HG03175 (cell line): ENCODE measurements at regions not wholly inside any gene's neighbourhood (a gene's known extent, or its start where the extent isn't known, plus 50 kb on each side); places are given as distances from the start of the nearest gene placed in this dataset.

Experiments
- ATAC-seq: cut with Tn5 transposase; IDR thresholded peaks from one replicate; pipeline ENCODE4 v1.9.1; 2021; ENCODE audit warnings: mild to moderate bottlenecking, moderate library complexity; ENCODE audit not compliant: unreplicated experiment

- no peak for ATAC-seq
Measured at GRCh38 chr3:30069056-30069455, 537.3 kb upstream of the TGFBR2 start.

- ATAC-seq, result no peak
Measured at GRCh38 chr3:30073040-30073439, 533.4 kb upstream of the TGFBR2 start.

DNA sequence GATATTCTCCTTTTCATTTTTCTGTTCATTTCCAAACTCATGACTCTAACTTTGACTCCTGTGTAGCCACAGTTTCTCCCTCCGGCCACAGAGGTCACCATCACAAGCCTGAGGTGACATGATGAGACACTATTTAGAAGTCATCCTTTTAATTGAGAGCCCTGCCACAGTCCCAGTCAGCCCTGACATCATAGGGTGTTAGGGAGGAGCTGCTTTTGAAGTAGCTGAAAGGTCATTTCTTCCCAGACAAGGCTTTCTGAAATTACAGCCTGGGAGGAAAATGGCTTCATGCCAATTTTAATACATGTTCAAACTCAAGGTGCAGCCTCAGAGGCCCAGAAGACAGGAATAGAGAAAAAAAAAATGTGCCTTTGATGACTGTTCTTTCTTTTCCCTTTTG is 532.8 kb upstream of the TGFBR2 start:
- no peak for ATAC-seq

- ATAC-seq, result no peak
Measured at GRCh38 chr3:30075514-30075913, 530.9 kb upstream of the TGFBR2 start.

GRCh38 chr3:30076899-30077298 is 529.5 kb upstream of the TGFBR2 start:
- ATAC-seq, result no peak

- ATAC-seq, result no peak
Measured at GRCh38 chr3:30077746-30078145, 528.7 kb upstream of the TGFBR2 start.

GRCh38 chr3:30078736-30079135 is 527.7 kb upstream of the TGFBR2 start:
- no peak for ATAC-seq

DNA sequence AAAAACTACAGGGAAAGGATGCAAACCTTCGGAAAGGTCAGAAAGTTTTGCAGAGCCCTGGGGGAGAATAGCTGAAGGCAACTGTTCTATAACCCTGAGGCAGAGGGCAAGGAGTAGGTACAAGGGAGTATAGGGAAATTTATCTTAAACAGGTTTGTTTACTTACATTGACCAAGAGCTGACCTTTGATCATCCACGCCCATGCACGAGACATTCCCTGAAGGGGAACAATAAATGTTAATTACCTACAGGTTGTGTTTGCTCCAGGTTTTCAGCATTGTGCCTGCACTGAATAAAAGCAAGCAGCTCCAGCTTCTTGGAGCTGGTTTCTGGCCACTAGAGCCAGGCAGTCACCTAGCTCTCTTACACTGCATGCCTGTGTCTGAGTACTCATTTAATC is 524.5 kb upstream of the TGFBR2 start:
- no peak for ATAC-seq

- ATAC-seq, result no peak
Measured at GRCh38 chr3:30082652-30083051, 523.7 kb upstream of the TGFBR2 start.

DNA sequence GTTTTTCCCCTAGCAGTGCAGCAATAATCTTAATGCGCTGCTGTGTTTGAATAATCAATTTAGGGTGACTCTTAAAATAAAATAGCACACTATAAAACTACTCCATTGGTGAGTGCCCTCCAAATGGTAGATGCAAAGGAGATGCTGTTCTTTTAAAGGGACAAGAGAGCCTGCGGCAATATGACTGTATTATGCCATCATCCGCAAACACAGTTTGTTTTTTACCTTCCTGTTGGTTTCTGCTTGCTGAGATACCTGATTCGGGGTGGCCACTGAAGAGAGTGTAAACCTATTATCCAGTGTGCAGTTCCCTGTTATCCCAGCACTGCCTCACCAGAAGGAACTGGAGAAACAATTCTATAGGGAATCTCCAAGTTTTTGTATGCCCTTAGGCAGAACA is 523.1 kb upstream of the TGFBR2 start:
- ATAC-seq, result no peak

DNA sequence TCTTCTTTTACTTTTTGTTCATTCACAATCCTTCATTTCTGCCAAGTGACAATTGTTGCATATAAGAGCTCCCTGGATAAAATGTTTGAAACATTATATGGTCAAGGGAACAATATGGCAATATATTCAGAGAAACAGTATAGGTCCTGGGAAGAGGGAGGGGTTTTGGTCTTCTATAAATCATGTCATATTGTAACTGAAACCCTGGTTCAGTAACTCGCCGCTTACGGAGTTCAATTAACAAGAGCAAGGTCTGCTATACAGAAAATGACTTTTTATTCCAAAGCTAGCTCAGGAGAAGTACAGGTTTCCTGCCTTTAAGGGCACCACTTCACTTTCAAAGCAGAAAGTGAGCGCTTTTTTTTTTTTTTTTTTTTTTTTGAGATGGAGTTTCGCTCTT is 522.1 kb upstream of the TGFBR2 start:
- no peak for ATAC-seq

DNA sequence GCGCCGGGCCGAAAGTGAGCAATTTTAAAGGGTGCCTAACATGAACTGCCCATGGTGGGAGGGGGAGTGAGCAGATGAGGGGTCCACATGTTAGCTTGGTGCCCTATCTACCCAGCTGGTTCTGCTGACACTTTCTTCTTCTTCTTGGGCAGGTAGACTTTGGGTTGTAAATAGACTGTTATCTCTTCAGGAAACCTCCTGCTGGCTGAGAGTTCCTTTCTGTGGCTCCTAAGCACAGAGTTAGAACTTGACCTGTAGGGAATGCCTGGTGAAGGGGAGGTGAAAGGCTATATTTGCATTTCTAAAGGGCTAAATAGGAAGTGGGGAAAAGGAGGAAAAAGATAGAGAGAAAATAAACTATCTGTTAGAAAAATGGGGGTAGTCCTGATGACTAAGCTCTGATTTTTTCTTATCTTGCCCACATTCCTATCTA is 521.4 kb upstream of the TGFBR2 start:
- ATAC-seq, result no peak

- no peak for ATAC-seq
Measured at GRCh38 chr3:30085486-30085885, 520.9 kb upstream of the TGFBR2 start.

DNA sequence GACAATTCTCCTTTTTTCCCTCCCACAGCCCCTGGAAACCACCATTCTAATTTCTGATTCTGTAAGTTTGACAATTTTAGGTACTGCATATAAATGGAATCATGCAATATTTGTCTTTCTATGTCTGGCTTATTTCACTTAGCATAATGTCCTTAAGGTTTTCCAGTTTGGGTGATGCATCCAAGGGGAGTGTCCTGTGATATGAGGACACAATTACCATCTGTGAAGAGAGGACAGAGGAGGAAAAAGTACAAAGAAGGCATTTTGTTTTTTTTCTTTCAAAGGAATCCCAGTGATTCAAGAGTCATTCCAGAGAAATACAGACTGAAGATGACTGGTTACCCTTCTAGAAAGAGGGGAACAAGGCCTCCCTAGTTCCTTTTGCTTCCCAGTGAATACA is 514.7 kb upstream of the TGFBR2 start:
- no peak for ATAC-seq

GRCh38 chr3:30097022-30097650 is 509.3 kb upstream of the TGFBR2 start:
- ATAC-seq, result no peak

GRCh38 chr3:30098243-30098642 is 508.2 kb upstream of the TGFBR2 start:
- no peak for ATAC-seq

GRCh38 chr3:30098653-30099455 is 507.5 kb upstream of the TGFBR2 start:
- no peak for ATAC-seq

DNA sequence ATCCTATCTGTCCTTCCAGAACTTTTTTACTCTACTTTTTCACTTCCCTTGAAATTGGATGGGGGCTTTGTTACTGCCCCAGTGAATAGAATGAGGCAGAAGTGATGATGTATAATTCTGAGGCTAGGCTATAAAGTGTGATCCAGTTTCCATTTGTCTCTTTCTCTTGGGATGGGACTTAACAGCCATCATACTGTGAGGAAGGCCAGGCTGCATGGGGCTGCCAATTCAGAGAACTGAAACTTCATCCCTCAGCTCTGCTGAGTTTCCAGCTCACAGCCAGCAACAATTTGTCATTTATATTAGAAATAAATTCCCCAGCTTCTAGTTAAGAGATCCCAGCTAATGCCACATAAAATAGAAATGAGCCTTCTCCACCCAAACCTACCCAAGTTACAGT is 504.0 kb upstream of the TGFBR2 start:
- ATAC-seq, result no peak

GRCh38 chr3:30103186-30103585 is 503.2 kb upstream of the TGFBR2 start:
- no peak for ATAC-seq

GRCh38 chr3:30107531-30107930 is 498.9 kb upstream of the TGFBR2 start:
- no peak for ATAC-seq

DNA sequence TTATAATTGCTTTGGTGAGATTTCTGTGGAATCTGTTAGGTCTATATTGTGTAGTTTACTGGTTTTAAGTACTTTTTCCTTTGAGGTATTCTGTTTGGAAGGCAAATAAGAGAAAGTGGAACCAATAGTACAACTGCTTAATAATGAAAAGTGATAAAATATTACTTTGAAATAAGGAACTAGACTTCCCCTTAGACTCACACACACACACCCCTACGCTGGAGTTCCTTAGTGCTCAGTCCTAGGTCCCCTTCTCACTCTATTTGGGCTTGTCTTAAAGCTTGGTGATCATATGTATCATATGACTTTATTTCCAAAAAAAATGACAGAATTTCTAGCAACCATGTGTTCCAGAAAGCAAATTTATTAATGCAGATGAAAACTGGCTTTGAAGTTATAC is 494.0 kb upstream of the TGFBR2 start:
- ATAC-seq, result no peak

DNA sequence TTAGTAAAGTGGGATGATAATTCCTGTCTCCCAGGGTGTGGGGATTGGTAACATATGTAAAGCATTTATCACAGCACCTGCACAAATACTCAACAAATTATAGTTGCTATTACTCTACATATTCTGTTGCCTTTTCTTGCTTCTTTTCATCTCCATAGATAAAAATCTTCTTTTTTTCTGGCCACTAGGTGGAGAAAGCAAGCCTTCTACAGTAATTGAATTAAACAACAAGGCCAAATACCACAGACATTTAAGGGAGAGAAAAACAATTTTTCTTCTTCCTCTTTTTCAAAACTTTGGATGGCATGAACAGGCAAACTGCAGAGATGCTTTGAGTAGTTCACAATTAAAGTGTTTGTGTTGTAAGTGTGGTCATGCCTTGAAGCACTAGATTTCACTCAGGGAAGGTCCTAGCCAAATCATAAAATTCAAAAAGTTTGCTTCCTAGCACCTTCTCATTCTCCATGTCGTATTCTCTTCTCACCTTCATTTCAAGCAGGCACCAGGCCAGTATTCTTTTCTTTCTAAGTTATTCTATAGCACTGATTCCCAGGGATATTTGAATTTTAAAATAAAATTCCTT is 493.4 kb upstream of the TGFBR2 start:
- no peak for ATAC-seq
